GM04504 (cell line): ENCODE measurements at regions not wholly inside any gene's neighbourhood (a gene's known extent, or its start where the extent isn't known, plus 50 kb on each side); places are given as distances from the start of the nearest gene placed in this dataset.
"Not testable (repeated sequence)": the region's sequence is repeated elsewhere in the genome, so short reads cannot be mapped to it uniquely, and the experiment has no call there.

ENCODE experiments used
- DNase-seq: peaks from one replicate; pipeline ENCODE4 v3.0.0-alpha.2; 2012; ENCODE audit warnings: low read depth

GRCh38 chr17:21470422-21470821 lies 94.3 kb downstream of the KCNJ12 start:
- DNase-seq: not testable (repeated sequence)

GRCh38 chr17:21470861-21471260 lies 94.7 kb downstream of the KCNJ12 start:
- DNase-seq: no peak

GRCh38 chr17:21474815-21475214 lies 98.7 kb downstream of the KCNJ12 start:
- no peak for DNase-seq

- DNase-seq: no peak
These were observed 99.4 kb downstream of the KCNJ12 start for GRCh38 chr17:21475571-21475970.

GRCh38 chr17:21476867-21477266 lies 100.7 kb downstream of the KCNJ12 start:
- DNase-seq: no peak

- no peak for DNase-seq
These were observed 106.2 kb downstream of the KCNJ12 start for GRCh38 chr17:21482189-21482865.

GRCh38 chr17:21488043-21488442 lies 111.9 kb downstream of the KCNJ12 start:
- DNase-seq: not testable (repeated sequence)

GRCh38 chr17:21493993-21494392 lies 117.8 kb downstream of the KCNJ12 start:
- no peak for DNase-seq

- no peak for DNase-seq
These were observed 119.1 kb downstream of the KCNJ12 start for GRCh38 chr17:21495281-21495680.

GRCh38 chr17:21500064-21500463 lies 123.9 kb downstream of the KCNJ12 start:
- DNase-seq: no peak

GRCh38 chr17:21501927-21502700 lies 126.0 kb downstream of the KCNJ12 start:
- DNase-seq: not testable (repeated sequence)

- no peak for DNase-seq
These were observed 130.0 kb downstream of the KCNJ12 start for GRCh38 chr17:21505819-21506815.

GRCh38 chr17:21507806-21508205 lies 131.6 kb downstream of the KCNJ12 start:
- not testable (repeated sequence) for DNase-seq

- DNase-seq: no peak
These were observed 132.1 kb downstream of the KCNJ12 start for GRCh38 chr17:21508211-21508610.

- not testable (repeated sequence) for DNase-seq
These were observed 133.2 kb downstream of the KCNJ12 start for GRCh38 chr17:21509356-21509755.

GRCh38 chr17:21510686-21511362 lies 134.7 kb downstream of the KCNJ12 start:
- no peak for DNase-seq

GRCh38 chr17:21511363-21512195 lies 135.4 kb downstream of the KCNJ12 start:
- peak; percentile 51 for DNase-seq

- DNase-seq: no peak
These were observed 136.3 kb downstream of the KCNJ12 start for GRCh38 chr17:21512307-21513011.

GRCh38 chr17:21513012-21513570 lies 136.9 kb downstream of the KCNJ12 start:
- DNase-seq: peak; percentile 28

GRCh38 chr17:21514567-21514966 lies 138.4 kb downstream of the KCNJ12 start:
- not testable (repeated sequence) for DNase-seq
